ENCODE measurements at regions not wholly inside any gene's neighbourhood (a gene's known extent, or its start where the extent isn't known, plus 50 kb on each side); places are given as distances from the start of the nearest gene placed in this dataset.

DNA sequence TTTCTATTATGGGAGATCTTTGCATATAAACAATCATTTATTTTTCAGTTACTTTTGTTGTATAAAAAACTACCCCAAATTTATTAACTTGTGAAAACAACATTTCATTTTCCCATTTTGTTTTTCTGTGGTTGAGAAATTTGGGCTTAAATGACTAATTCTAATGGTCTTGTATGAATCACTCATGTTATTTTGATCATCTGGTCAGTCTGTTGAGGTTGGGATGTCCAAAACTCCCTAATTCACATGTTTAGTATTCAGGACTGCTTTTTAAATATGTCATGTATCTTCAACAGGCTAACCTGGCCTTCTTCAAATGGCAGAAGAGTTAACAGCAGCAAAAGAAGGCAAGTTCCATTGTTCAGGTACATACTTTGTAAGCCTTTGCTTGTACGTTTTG, 788.1 kb downstream of the TRIB2 start:
- TF ChIP-seq POLR2AphosphoS5 (IDR thresholded peaks at IDR 0.05; ENCODE audit: low read depth) (no peak), SPI1 (IDR thresholded peaks at IDR 0.05; ENCODE audit: borderline replicate concordance, low read depth) (no peak), GABPA (IDR thresholded peaks at IDR 0.05; ENCODE audit: low read depth) (no peak)
- TF ChIP-seq, protein P1, sequence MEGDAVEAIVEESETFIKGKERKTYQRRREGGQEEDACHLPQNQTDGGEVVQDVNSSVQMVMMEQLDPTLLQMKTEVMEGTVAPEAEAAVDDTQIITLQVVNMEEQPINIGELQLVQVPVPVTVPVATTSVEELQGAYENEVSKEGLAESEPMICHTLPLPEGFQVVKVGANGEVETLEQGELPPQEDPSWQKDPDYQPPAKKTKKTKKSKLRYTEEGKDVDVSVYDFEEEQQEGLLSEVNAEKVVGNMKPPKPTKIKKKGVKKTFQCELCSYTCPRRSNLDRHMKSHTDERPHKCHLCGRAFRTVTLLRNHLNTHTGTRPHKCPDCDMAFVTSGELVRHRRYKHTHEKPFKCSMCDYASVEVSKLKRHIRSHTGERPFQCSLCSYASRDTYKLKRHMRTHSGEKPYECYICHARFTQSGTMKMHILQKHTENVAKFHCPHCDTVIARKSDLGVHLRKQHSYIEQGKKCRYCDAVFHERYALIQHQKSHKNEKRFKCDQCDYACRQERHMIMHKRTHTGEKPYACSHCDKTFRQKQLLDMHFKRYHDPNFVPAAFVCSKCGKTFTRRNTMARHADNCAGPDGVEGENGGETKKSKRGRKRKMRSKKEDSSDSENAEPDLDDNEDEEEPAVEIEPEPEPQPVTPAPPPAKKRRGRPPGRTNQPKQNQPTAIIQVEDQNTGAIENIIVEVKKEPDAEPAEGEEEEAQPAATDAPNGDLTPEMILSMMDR (IDR thresholded peaks at IDR 0.05; ENCODE audit: insufficient read depth, low read length), result no peak
- TF ChIP-seq, protein P2, sequence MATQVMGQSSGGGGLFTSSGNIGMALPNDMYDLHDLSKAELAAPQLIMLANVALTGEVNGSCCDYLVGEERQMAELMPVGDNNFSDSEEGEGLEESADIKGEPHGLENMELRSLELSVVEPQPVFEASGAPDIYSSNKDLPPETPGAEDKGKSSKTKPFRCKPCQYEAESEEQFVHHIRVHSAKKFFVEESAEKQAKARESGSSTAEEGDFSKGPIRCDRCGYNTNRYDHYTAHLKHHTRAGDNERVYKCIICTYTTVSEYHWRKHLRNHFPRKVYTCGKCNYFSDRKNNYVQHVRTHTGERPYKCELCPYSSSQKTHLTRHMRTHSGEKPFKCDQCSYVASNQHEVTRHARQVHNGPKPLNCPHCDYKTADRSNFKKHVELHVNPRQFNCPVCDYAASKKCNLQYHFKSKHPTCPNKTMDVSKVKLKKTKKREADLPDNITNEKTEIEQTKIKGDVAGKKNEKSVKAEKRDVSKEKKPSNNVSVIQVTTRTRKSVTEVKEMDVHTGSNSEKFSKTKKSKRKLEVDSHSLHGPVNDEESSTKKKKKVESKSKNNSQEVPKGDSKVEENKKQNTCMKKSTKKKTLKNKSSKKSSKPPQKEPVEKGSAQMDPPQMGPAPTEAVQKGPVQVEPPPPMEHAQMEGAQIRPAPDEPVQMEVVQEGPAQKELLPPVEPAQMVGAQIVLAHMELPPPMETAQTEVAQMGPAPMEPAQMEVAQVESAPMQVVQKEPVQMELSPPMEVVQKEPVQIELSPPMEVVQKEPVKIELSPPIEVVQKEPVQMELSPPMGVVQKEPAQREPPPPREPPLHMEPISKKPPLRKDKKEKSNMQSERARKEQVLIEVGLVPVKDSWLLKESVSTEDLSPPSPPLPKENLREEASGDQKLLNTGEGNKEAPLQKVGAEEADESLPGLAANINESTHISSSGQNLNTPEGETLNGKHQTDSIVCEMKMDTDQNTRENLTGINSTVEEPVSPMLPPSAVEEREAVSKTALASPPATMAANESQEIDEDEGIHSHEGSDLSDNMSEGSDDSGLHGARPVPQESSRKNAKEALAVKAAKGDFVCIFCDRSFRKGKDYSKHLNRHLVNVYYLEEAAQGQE (IDR thresholded peaks at IDR 0.05; ENCODE audit: insufficient replicate concordance, low read depth), result no peak
